Osteocyte (in vitro differentiated cells): ENCODE measurements at regions not wholly inside any gene's neighbourhood (a gene's known extent, or its start where the extent isn't known, plus 50 kb on each side); places are given as distances from the start of the nearest gene placed in this dataset.

Experiments used
- DNase-seq: peaks from one replicate; pipeline ENCODE4 v3.0.0; 2021; ENCODE audit warnings: mixed read lengths; ENCODE audit not compliant: unreplicated experiment; ENCODE audit errors: extremely low spot score
- H3K27ac Mint-ChIP-seq: one replicate; pipeline ENCODE4 v1.8.0; 2021; ENCODE audit warnings: mild to moderate bottlenecking, mixed read lengths; ENCODE audit not compliant: unreplicated experiment
- H3K27me3 Mint-ChIP-seq: one replicate; pipeline ENCODE4 v1.8.0; 2021; ENCODE audit warnings: mixed read lengths; ENCODE audit not compliant: unreplicated experiment
- H3K36me3 Mint-ChIP-seq: one replicate; pipeline ENCODE4 v1.8.0; 2021; ENCODE audit warnings: mixed read lengths; ENCODE audit not compliant: unreplicated experiment
- H3K4me1 Mint-ChIP-seq: one replicate; pipeline ENCODE4 v1.8.0; 2021; ENCODE audit warnings: mixed read lengths; ENCODE audit not compliant: unreplicated experiment
- H3K4me3 Mint-ChIP-seq: one replicate; pipeline ENCODE4 v1.8.0; 2021; ENCODE audit warnings: mild to moderate bottlenecking, moderate library complexity, mixed read lengths; ENCODE audit not compliant: unreplicated experiment
- H3K9me3 Mint-ChIP-seq: one replicate; pipeline ENCODE4 v1.8.0; 2021; ENCODE audit warnings: mixed read lengths; ENCODE audit not compliant: unreplicated experiment
- TF ChIP-seq, protein P1 (sequence below): fragments of 200-600 bp; sonication (generic); IDR thresholded peaks from 2 replicates; pipeline ENCODE4 v1.5.0; 2021; ENCODE audit warnings: antibody characterized with exemption, mild to moderate bottlenecking, moderate library complexity

GRCh38 chr10:36178616-36179015 is 536.5 kb upstream of the FZD8 start:
- H3K36me3 Mint-ChIP-seq: peaks cover 8% of the 10 kb centered on the region
- H3K9me3 Mint-ChIP-seq: peaks cover 15% of the 10 kb centered on the region
- H3K27me3 Mint-ChIP-seq: no peaks in the 10 kb centered on the region
- peaks cover 25% of the 10 kb centered on the region for H3K4me1 Mint-ChIP-seq
- DNase-seq: no peak
- H3K4me3 Mint-ChIP-seq: no peak overlapping the region
- H3K27ac Mint-ChIP-seq: no peak overlapping the region
- TF ChIP-seq, protein P1, sequence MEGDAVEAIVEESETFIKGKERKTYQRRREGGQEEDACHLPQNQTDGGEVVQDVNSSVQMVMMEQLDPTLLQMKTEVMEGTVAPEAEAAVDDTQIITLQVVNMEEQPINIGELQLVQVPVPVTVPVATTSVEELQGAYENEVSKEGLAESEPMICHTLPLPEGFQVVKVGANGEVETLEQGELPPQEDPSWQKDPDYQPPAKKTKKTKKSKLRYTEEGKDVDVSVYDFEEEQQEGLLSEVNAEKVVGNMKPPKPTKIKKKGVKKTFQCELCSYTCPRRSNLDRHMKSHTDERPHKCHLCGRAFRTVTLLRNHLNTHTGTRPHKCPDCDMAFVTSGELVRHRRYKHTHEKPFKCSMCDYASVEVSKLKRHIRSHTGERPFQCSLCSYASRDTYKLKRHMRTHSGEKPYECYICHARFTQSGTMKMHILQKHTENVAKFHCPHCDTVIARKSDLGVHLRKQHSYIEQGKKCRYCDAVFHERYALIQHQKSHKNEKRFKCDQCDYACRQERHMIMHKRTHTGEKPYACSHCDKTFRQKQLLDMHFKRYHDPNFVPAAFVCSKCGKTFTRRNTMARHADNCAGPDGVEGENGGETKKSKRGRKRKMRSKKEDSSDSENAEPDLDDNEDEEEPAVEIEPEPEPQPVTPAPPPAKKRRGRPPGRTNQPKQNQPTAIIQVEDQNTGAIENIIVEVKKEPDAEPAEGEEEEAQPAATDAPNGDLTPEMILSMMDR: no peak

DNA sequence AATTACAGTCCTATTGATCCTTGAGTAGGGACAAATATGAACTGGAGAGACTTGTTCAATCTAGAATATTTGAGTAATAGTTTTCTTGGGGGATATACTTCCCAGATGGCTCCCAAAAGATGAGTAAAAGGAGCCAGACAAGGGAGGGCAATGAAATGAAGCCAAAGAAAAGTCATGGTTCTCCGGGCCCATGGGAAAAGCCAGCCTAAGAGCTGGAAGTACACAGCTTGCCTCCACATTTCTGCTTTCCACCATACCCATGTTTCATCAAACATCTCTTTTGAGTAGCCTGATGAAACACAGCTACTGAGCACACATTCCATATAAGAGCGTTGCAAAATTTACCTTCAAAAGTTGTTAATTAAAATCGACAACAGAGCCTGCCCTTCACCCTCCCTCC is 535.0 kb upstream of the FZD8 start:
- DNase-seq: no peak
- H3K27ac Mint-ChIP-seq: no peak overlapping the region

GRCh38 chr10:36175954-36176353 is 533.9 kb upstream of the FZD8 start:
- DNase-seq: no peak
- peaks cover 35% of the 10 kb centered on the region for H3K4me1 Mint-ChIP-seq
- no peak overlapping the region for H3K4me3 Mint-ChIP-seq
- TF ChIP-seq, protein P1: no peak
- H3K9me3 Mint-ChIP-seq: peaks cover 15% of the 10 kb centered on the region
- peaks cover 8% of the 10 kb centered on the region for H3K36me3 Mint-ChIP-seq
- H3K27ac Mint-ChIP-seq: no peak overlapping the region
- no peaks in the 10 kb centered on the region for H3K27me3 Mint-ChIP-seq

More for the DNA sequence above, 535.0 kb upstream of the FZD8 start:
- H3K4me3 Mint-ChIP-seq: no peak overlapping the region
- peaks cover 8% of the 10 kb centered on the region for H3K36me3 Mint-ChIP-seq
- H3K4me1 Mint-ChIP-seq: peaks cover 33% of the 10 kb centered on the region
- TF ChIP-seq, protein P1: no peak
- H3K9me3 Mint-ChIP-seq: peaks cover 15% of the 10 kb centered on the region
- H3K27me3 Mint-ChIP-seq: no peaks in the 10 kb centered on the region

DNA sequence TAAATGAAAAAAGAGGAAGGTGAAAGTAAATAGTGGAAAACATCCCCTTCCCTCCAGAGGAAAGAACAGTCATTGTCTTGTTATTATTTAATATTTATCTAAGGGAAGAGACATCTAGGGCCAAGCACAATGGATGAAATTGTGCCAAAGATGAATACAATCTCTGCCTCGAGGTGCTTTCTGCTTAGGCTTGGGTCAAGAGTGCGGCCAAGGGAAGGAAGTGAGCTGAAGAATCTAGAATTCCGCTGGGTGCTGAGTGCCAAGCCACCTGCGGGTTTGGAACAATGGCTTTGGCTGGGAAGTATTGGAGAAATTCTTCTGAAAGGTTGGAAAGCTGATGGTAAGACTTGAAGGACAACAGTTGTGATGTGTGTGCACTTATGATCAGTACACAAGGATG is 531.3 kb upstream of the FZD8 start:
- no peaks in the 10 kb centered on the region for H3K36me3 Mint-ChIP-seq
- peak overlapping the region; percentile 92 for H3K27ac Mint-ChIP-seq
- H3K4me3 Mint-ChIP-seq: peak overlapping the region; percentile 49
- H3K27me3 Mint-ChIP-seq: no peaks in the 10 kb centered on the region
- peaks cover 4% of the 10 kb centered on the region for H3K9me3 Mint-ChIP-seq
- DNase-seq: no peak
- H3K4me1 Mint-ChIP-seq: peaks cover 36% of the 10 kb centered on the region
- TF ChIP-seq, protein P1: no peak

DNA sequence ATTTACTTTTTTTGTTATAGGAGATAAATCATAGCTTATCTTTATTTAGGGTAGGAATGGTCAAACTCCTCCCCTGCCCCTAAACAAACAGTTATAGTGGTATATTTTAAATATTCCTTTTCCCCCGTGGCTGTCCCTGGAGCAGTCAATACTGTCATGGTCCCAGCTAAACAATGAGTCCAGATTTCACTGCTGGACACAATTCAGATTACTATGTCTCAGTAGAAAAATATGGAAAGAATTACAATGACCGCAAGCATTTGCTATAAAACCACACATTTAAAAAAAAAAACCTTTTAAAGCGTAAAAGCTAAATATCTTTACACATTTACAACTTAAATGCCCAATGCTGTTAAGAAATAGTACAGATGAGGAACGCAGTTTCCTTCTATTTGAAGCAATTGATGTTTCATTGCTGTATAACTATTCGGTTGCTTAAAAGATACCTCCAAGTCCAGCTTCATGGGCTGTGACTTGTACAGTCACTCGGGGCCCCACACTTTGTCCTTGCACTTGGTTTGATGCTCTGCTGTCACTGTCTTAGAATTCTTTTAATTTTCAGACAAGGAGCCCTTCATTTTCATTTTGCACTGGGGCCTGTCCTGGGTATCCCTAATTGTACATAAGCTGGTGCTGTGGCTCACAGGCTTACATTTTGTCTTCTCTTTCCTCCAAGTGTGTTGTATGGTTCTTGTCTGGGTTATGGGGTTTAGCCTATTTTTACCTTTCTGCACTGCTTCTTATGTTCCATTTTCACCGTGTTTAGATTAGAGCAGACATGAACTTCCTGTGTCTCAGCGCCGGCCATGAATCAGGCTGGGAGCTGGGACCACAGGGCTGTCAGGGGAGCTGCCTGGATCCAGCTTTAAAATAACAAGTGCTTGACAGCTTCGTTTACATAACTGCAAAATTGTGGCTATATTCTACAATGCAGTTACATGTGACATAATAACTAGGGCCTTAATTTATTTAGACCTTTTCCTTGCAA is 530.2 kb upstream of the FZD8 start:
- no peaks in the 10 kb centered on the region for H3K27me3 Mint-ChIP-seq
- H3K9me3 Mint-ChIP-seq: no peaks in the 10 kb centered on the region
- TF ChIP-seq, protein P1: no peak
- peaks cover 36% of the 10 kb centered on the region for H3K4me1 Mint-ChIP-seq
- H3K27ac Mint-ChIP-seq: peak overlapping the region; percentile 92
- H3K4me3 Mint-ChIP-seq: peak overlapping the region; percentile 57
- no peak for DNase-seq
- H3K36me3 Mint-ChIP-seq: no peaks in the 10 kb centered on the region
